ES-I3 (cell line): ENCODE measurements at regions not wholly inside any gene's neighbourhood (a gene's known extent, or its start where the extent isn't known, plus 50 kb on each side); places are given as distances from the start of the nearest gene placed in this dataset.

Source experiments
- H3K36me3 ChIP-seq: 2 replicates; pipeline ENCODE4 v1.6.1; 2013; ENCODE audit warnings: mild to moderate bottlenecking, low read length, control low read depth, moderate library complexity; ENCODE audit not compliant: insufficient read depth
- H3K4me1 ChIP-seq: 2 replicates; pipeline ENCODE4 v1.6.1; 2013; ENCODE audit warnings: mild to moderate bottlenecking, control low read depth, low read length; ENCODE audit not compliant: insufficient read depth
- H3K9ac ChIP-seq: 2 replicates; pipeline ENCODE4 v1.6.1; 2013; ENCODE audit warnings: low read depth, mild to moderate bottlenecking, low read length, moderate library complexity
- H3K9me3 ChIP-seq: 2 replicates; pipeline ENCODE4 v1.6.1; 2013; ENCODE audit warnings: mild to moderate bottlenecking, low read length, moderate library complexity; ENCODE audit not compliant: control insufficient read depth, insufficient read depth

- Histone ChIP-seq H3K9ac (no peak overlapping the region), H3K36me3 (no peaks in the 10 kb centered on the region), H3K4me1 (no peaks in the 10 kb centered on the region), H3K9me3 (no peaks in the 10 kb centered on the region)
Observed at GRCh38 chr2:136639651-136640050, 125.7 kb upstream of the THSD7B start.

GRCh38 chr2:136638193-136638592 lies 127.2 kb upstream of the THSD7B start:
- Histone ChIP-seq H3K9me3 (no peaks in the 10 kb centered on the region), H3K36me3 (no peaks in the 10 kb centered on the region), H3K9ac (no peak overlapping the region), H3K4me1 (no peaks in the 10 kb centered on the region)

GRCh38 chr2:136637402-136637801 lies 127.9 kb upstream of the THSD7B start:
- Histone ChIP-seq H3K9me3 (no peaks in the 10 kb centered on the region), H3K9ac (no peak overlapping the region), H3K4me1 (no peaks in the 10 kb centered on the region), H3K36me3 (no peaks in the 10 kb centered on the region)

GRCh38 chr2:136628490-136628889 lies 136.9 kb upstream of the THSD7B start:
- H3K36me3 ChIP-seq = no peaks in the 10 kb centered on the region
- H3K9me3 ChIP-seq = no peaks in the 10 kb centered on the region
- H3K9ac ChIP-seq = no peak overlapping the region
- no peaks in the 10 kb centered on the region for H3K4me1 ChIP-seq

- Histone ChIP-seq H3K9ac (no peak overlapping the region), H3K9me3 (no peaks in the 10 kb centered on the region), H3K4me1 (no peaks in the 10 kb centered on the region)
Observed at GRCh38 chr2:136613096-136613495, 152.2 kb upstream of the THSD7B start.

GRCh38 chr2:136612079-136612478 lies 153.3 kb upstream of the THSD7B start:
- no peaks in the 10 kb centered on the region for H3K36me3 ChIP-seq
- no peak overlapping the region for H3K9ac ChIP-seq

More at GRCh38 chr2:136613096-136613495, 152.2 kb upstream of the THSD7B start:
- no peaks in the 10 kb centered on the region for H3K36me3 ChIP-seq

GRCh38 chr2:136611451-136611850 lies 153.9 kb upstream of the THSD7B start:
- Histone ChIP-seq H3K36me3 (no peaks in the 10 kb centered on the region), H3K4me1 (no peaks in the 10 kb centered on the region), H3K9me3 (no peaks in the 10 kb centered on the region), H3K9ac (no peak overlapping the region)

More at GRCh38 chr2:136612079-136612478, 153.3 kb upstream of the THSD7B start:
- Histone ChIP-seq H3K4me1 (no peaks in the 10 kb centered on the region), H3K9me3 (no peaks in the 10 kb centered on the region)

- no peaks in the 10 kb centered on the region for H3K36me3 ChIP-seq
- H3K4me1 ChIP-seq = no peaks in the 10 kb centered on the region
- no peak overlapping the region for H3K9ac ChIP-seq
- H3K9me3 ChIP-seq = no peaks in the 10 kb centered on the region
Observed at GRCh38 chr2:136582628-136583205, 182.6 kb upstream of the THSD7B start.

- Histone ChIP-seq H3K9ac (no peak overlapping the region), H3K9me3 (no peaks in the 10 kb centered on the region), H3K4me1 (no peaks in the 10 kb centered on the region), H3K36me3 (no peaks in the 10 kb centered on the region)
Observed at GRCh38 chr2:136572335-136572734, 193.0 kb upstream of the THSD7B start.

- Histone ChIP-seq H3K9ac (no peak overlapping the region), H3K36me3 (no peaks in the 10 kb centered on the region), H3K4me1 (peaks cover 9% of the 10 kb centered on the region; the same call in 1 of the 2 replicates), H3K9me3 (no peaks in the 10 kb centered on the region)
Observed at GRCh38 chr2:136557203-136557602, 208.1 kb upstream of the THSD7B start.

- Histone ChIP-seq H3K4me1 (peaks cover 9% of the 10 kb centered on the region; the same call in 1 of the 2 replicates), H3K36me3 (no peaks in the 10 kb centered on the region), H3K9ac (no peak overlapping the region), H3K9me3 (no peaks in the 10 kb centered on the region)
Observed at GRCh38 chr2:136550181-136550580, 215.2 kb upstream of the THSD7B start.

GRCh38 chr2:136539355-136539754 lies 226.0 kb upstream of the THSD7B start:
- Histone ChIP-seq H3K9me3 (no peaks in the 10 kb centered on the region), H3K4me1 (no peaks in the 10 kb centered on the region), H3K36me3 (no peaks in the 10 kb centered on the region), H3K9ac (no peak overlapping the region)

GRCh38 chr2:136538489-136538888 lies 226.9 kb upstream of the THSD7B start:
- no peaks in the 10 kb centered on the region for H3K4me1 ChIP-seq
- no peaks in the 10 kb centered on the region for H3K36me3 ChIP-seq
- no peak overlapping the region for H3K9ac ChIP-seq
- no peaks in the 10 kb centered on the region for H3K9me3 ChIP-seq

- no peaks in the 10 kb centered on the region for H3K9me3 ChIP-seq
- H3K9ac ChIP-seq = no peak overlapping the region
- no peaks in the 10 kb centered on the region for H3K36me3 ChIP-seq
- H3K4me1 ChIP-seq = no peaks in the 10 kb centered on the region
Observed at GRCh38 chr2:136534811-136535210, 230.5 kb upstream of the THSD7B start.

GRCh38 chr2:136532171-136532570 lies 233.2 kb upstream of the THSD7B start:
- H3K9ac ChIP-seq = no peak overlapping the region
- H3K9me3 ChIP-seq = no peaks in the 10 kb centered on the region

GRCh38 chr2:136531731-136532130 lies 233.6 kb upstream of the THSD7B start:
- Histone ChIP-seq H3K9ac (no peak overlapping the region), H3K4me1 (no peaks in the 10 kb centered on the region), H3K9me3 (no peaks in the 10 kb centered on the region), H3K36me3 (no peaks in the 10 kb centered on the region)

More at GRCh38 chr2:136532171-136532570, 233.2 kb upstream of the THSD7B start:
- H3K4me1 ChIP-seq = no peaks in the 10 kb centered on the region
- H3K36me3 ChIP-seq = no peaks in the 10 kb centered on the region
